Effector CD8-positive, alpha-beta T cell (primary cell): ENCODE measurements at regions not wholly inside any gene's neighbourhood (a gene's known extent, or its start where the extent isn't known, plus 50 kb on each side); places are given as distances from the start of the nearest gene placed in this dataset.
"Not testable (repeated sequence)": the region's sequence is repeated elsewhere in the genome, so short reads cannot be mapped to it uniquely, and the experiment has no call there.

Source experiments
- DNase-seq: peaks from one replicate; lab custom pipeline; 2025; lab: John Stamatoyannopoulos, UW

- DNase-seq: no peak
Observed at GRCh38 chr11:87463486-87464102, 425.9 kb downstream of the TMEM135 start.

DNA sequence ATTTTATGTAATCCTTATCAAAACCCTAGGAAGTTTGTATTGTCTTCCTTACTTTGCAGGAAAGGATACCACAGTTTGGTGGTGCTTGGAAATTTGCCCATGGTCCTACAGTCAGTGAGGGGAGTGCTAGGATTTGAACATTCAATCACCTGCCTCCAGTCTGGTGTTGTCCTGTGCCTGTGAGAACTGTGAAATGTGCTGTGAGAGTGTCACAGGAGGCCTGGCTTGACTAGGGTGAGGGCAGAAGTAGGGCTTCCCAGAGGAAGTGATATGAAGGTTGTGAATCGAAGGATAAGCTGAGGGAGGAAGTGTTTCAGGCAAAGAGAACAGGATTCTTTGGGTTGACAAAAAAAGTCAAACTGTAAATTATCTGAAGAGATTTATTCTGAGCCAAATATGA lies 424.4 kb downstream of the TMEM135 start:
- no peak for DNase-seq

- DNase-seq: no peak
Observed at GRCh38 chr11:87460842-87461637, 423.3 kb downstream of the TMEM135 start.

- no peak for DNase-seq
Observed at GRCh38 chr11:87460279-87460678, 422.5 kb downstream of the TMEM135 start.

DNA sequence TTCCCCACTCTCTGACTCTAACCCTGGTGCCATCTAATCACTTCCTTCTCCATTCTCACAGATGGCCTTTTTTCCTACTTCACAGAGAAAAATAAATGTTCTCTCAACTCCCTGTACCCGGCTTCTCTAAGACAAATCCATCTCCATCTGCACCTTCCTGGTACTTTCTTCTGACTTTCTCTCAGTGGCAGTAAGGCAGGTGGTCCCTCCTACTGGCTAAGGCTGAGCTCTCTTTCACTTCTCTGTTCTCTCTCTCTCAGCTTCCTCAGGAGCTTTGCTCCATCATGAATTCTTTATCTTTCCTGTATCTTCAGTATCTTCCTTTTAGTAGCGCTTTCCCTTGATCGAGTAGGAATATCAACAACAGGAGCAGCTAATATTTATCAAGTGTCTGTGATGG lies 421.6 kb downstream of the TMEM135 start:
- DNase-seq: no peak

GRCh38 chr11:87456499-87456898 lies 418.8 kb downstream of the TMEM135 start:
- DNase-seq: no peak

- DNase-seq: no peak
Observed at GRCh38 chr11:87455180-87455579, 417.4 kb downstream of the TMEM135 start.

GRCh38 chr11:87454241-87454640 lies 416.5 kb downstream of the TMEM135 start:
- no peak for DNase-seq

- no peak for DNase-seq
Observed at GRCh38 chr11:87453531-87454089, 415.9 kb downstream of the TMEM135 start.

- DNase-seq: not testable (repeated sequence)
Observed at GRCh38 chr11:87452025-87452424, 414.3 kb downstream of the TMEM135 start.

GRCh38 chr11:87451395-87451794 lies 413.7 kb downstream of the TMEM135 start:
- DNase-seq: no peak

GRCh38 chr11:87447606-87448005 lies 409.9 kb downstream of the TMEM135 start:
- DNase-seq: no peak

DNA sequence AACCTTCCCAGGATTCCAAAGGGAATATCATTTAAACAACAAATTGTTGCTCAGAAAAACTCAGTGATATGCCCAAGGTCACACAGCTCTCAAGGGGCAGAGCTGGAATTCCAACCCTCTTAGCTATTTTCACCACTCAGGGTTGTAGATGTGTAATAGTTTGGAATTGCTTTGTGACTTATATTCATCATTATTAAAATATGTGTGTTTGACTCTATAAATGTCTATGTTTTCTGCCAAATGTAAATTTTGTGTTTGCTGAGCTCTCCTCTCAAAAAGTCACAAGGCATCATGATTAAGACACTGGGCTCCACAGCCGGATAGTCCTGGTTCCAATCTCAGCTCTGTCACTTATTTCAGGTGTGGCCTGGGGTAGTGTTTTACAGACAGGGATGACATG lies 407.3 kb downstream of the TMEM135 start:
- DNase-seq: no peak

- DNase-seq: no peak
Observed at GRCh38 chr11:87443707-87444106, 406.0 kb downstream of the TMEM135 start.

DNA sequence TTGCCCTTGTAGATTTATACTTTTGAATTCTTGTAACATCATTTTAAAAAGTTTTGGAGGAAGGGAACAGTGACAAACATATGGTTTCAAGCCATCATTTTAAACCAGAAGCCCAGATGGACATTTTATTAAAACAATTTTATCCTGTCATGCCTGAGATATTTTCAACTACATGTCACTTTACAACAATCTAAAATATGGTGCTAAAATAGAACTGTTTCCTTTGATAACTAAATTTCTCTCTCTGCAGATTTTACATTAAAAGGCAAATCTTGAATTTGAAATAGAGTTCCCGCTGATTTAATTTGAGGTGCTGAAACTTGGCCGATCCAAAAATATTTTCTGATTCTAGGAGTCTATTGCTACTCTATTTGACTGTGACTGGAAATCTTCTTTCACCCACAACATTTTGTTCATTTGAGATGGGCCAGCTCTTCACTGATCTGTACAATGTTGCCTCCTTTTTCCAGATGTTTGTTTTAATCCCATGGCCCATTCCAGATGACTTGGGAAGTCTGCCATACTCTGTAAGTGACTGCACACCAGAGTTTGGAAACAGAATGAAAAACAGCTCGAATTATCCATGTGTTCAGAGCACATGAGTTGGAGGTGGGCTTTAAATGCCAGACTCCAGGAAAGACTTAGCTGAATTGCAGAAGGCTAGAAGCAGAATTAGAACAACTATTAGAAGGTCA lies 402.5 kb downstream of the TMEM135 start:
- no peak for DNase-seq

GRCh38 chr11:87438416-87438815 lies 400.7 kb downstream of the TMEM135 start:
- no peak for DNase-seq

GRCh38 chr11:87437844-87438223 lies 400.1 kb downstream of the TMEM135 start:
- no peak for DNase-seq

GRCh38 chr11:87437133-87437843 lies 399.6 kb downstream of the TMEM135 start:
- no peak for DNase-seq

DNA sequence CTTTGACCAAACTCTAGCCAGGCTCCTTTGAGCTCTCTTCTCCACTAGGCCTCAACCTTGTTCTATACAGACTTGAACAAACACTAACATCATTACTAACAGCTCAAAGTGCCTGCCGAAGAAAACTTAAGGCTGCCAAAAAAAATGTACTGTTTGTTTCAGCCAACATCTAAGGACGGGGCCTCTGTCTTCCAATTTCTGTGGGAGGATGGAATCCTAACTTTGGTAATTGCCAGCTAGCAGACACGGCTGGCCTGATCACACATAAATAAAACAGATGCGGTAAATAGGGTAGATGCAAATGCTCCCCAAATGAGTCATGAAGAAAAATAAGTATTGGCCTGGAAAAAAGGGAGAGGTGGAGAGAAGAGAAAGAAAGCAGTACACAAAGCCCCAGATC lies 394.3 kb downstream of the TMEM135 start:
- DNase-seq: no peak

DNA sequence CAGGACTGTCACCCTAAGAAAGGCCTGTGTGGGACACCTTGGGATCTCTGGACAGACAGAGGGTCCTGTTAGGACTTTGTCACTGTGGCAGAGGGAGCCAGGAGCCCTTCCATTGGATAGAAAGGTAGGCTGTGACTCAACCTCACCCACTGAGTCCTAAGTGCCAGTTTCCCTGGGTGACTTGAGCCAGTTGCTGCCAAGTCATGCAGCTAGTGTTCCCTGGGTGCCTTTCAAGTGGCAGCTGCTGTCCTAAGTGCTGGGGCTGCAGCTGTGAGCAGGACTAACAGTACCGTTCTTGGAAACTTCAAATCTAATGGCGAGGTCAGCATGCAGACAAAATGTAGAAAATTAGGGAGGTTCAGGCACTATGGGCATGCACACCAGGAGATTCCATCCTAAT lies 393.7 kb downstream of the TMEM135 start:
- no peak for DNase-seq

- DNase-seq: no peak
Observed at GRCh38 chr11:87430821-87431220, 393.1 kb downstream of the TMEM135 start.

- no peak for DNase-seq
Observed at GRCh38 chr11:87429996-87430395, 392.3 kb downstream of the TMEM135 start.
